Stimulated activated CD4-positive, alpha-beta T cell treated with anti-CD3 and anti-CD28 coated beads, Interleukin-1b, Interleukin-23, amount 100 ng/mL, for 1 hour (primary cell): ENCODE measurements at regions not wholly inside any gene's neighbourhood (a gene's known extent, or its start where the extent isn't known, plus 50 kb on each side); places are given as distances from the start of the nearest gene placed in this dataset.

ENCODE experiments used
- DNase-seq, 2 donors: peaks; one replicate each; pipeline ENCODE4 v3.0.0-alpha.2; 2020; ENCODE audit warnings: low read depth in 2 of 2

DNA sequence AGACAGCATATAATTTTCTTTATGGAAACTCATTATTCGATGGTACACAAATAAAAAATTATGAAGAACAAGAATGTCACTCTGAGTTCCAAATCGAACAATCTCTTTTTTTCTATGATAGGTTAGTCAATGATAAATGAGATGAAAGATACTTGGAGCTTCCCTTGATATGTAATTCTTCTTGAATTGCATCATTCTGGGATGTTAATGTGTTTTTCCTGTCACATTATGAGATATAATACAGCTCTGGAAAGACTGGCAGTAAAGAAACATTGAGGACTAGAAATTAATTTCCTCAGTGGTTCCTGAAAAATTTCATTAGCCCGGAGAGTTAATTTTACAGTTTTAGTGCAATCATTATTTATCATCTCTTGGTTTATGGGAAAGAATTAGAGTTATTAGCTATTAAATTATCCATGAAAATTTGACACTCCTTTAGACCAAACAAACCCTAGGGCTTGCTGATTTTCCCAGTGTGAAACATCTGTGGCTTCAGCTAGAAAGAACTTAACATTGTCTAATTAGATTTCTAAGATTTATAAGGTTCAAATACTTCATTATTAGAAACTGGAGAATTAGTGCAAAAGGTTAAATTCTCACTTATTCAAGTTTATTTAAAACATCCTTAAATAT, 1546.6 kb upstream of the TENM3 start:
- no peak for DNase-seq

DNA sequence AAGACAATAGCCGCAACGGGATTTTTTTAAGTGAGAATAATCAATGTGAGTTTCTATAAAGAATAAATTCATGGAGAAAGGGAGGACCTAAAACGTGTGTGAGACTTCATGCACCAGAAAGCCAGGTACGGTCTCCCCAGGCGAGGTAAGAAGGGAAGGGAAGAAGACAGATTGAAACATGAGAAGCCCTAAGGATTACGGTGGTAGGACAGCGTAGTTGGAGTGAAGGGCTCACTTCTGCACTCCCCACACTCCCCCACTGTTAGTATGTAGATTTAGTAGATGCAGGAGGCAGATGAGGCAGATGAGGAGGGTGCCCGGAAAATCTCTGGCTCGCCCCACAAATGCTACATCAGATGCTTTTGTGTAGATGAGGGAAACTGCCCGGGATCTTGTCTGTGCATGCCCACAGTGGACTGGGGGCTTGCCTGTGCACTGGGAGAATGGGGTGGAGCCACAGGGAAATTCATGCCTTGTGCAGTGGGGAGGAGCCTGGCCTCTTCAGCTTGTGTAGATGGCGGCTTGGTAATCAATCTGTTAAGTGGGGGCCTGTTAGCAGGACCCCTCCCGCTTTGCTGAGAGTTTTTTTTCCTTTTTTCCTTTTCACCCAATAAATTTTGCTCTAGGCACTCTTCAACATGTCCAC, 1544.5 kb upstream of the TENM3 start:
- no peak for DNase-seq

GRCh38 chr4:180706766-180707165, 1536.4 kb upstream of the TENM3 start:
- no peak for DNase-seq

GRCh38 chr4:180710628-180711337, 1532.4 kb upstream of the TENM3 start:
- DNase-seq: no peak

GRCh38 chr4:180717451-180718033, 1525.7 kb upstream of the TENM3 start:
- no peak for DNase-seq

DNA sequence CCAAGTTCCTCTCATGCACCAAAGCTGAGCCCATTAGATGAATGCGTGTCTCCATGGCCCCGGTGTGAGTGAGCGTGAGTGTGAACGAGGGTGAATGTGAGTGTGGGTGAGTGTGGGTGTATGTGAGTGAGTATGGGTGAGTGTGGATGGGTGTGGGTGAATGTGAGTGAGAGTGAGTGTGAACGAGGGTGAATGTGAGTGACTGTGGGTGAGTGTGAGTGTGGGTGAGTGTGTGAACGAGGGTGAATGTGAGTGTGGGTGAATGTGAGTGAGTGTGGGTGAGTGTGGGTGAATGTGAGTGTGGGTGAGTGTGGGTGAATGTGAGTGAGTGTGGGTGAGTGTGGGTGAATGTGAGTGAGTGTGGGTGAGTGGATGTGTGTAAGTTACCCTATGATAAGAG, 1521.8 kb upstream of the TENM3 start:
- no peak for DNase-seq

- DNase-seq: no peak
These were observed 1516.6 kb upstream of the TENM3 start for GRCh38 chr4:180726611-180727010.

GRCh38 chr4:180727478-180727877, 1515.7 kb upstream of the TENM3 start:
- no peak for DNase-seq

DNA sequence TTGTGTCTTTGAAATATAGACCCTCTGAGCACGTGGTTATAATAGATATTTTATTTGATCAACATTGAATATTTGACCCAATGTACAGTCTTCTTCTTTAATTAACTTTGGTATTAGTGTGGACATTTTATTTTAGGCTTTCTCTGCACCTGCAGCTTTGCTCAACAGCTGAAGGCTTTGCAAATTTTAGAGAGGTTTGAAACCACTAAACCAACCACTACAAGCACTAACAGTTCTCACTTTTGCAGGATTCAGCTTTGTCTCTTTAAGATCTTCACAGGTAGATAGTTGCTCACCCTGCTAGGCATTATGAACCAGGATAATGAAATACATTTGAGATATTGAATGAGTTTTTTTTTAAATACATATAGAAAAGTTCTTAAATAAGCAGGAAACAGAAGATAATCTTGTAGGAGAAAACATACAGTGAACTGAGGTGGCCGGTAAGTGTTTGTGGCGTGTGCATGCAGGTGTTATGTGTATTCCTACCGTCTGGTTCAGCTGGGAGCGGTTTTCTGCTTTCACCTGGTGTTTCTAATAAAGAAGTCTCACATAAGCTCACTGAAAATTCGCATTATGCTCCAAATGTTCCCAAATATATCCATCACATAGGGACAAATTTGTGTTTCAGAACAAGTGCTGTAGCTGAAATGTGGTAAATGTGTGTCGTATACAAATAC, 1508.3 kb upstream of the TENM3 start:
- no peak for DNase-seq

DNA sequence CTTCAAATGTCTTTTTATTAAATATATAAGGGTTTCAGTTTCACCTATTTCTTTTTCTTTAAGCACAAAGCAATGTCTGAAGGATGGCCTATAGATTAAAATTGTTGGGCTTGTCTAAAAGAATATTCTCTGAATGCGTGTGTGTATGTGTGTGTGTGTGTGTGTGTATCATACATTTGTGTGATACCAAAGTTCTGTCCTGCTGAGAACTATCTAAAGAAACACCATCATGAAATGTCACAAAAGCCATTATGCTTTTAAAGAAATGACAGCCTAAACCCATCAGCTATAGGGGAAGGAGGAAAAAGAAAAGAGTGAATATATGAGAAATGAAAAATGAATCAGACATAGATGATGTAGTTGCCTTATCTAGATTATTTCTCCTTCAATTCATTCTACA, 1501.5 kb upstream of the TENM3 start:
- no peak for DNase-seq

DNA sequence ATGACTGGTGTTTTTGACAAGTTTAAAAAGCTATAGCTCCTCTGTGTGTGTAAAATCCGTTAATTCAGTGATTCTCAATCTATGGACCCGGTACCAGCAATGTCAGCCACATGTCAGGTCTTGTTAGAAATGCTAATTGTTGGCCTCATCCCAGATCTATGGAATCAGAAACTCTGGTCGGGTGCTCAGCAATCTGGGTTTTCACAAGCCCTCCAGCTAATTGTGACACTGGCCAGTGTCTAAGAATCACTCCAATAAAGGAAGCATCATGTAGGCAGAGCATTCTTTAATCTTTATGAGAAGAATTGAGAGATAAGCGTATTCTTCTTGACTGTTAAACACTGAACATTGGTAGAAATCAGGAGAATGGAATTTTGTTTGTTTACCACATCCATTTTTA, 1498.2 kb upstream of the TENM3 start:
- DNase-seq: no peak

GRCh38 chr4:180751009-180751408, 1492.2 kb upstream of the TENM3 start:
- no peak for DNase-seq

GRCh38 chr4:180757927-180758326, 1485.3 kb upstream of the TENM3 start:
- no peak for DNase-seq

DNA sequence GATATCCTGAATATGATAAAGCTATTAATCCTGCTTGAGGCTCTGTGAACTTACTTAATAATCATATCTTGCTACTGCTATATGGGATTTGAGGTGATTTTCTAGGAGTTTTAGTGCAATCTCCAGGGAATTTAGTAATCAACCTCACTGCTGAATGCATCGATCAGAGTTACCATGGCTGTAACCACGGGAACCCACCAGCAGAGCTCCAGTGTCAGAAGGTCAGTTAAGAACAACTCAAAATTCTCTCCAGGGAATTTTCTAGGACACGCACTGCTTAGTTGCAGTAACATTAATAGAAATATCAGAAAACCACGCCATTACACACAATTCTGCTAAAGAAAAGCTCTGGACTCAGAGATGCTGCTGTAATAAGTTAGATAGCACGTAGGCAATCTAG, 1477.2 kb upstream of the TENM3 start:
- DNase-seq: no peak

- no peak for DNase-seq
These were observed 1476.1 kb upstream of the TENM3 start for GRCh38 chr4:180766944-180767729.

DNA sequence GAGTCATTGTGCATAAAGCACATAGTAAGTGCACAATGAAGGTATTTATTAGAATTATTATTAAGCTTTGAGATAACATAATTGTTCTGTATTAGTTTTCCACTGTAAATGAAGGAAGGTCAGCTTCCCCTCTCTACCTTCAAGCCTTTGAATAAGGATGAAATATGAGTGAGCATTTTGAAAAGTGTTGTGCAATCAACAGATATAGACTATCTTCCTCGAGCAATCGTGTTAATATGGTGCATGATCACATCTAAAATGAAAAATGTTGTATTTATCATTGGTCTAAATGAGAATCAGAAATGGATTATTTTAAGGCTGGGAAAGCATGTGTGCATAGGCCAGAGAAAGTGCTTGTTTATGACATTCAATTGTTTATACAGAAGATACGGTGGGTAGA, 1474.6 kb upstream of the TENM3 start:
- DNase-seq: no peak

DNA sequence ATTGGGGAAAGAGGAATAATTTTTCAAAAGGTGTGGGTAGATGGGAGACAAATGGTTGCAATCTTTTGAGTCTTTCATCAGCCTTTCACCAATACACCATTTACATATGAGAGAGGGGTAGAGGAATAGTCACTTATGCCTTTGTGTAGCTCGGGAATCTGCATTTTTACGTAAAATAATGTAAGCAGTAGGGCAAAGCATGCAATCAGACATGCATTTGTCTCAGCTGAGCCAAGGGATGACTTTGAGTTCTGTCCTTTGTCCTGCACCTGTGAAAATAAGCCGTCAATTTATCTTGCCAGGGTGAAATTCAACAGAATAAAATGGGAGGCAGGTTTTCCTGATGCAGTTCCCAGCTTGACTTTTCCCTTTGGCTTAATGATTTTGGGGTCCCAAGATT, 1473.4 kb upstream of the TENM3 start:
- no peak for DNase-seq

DNA sequence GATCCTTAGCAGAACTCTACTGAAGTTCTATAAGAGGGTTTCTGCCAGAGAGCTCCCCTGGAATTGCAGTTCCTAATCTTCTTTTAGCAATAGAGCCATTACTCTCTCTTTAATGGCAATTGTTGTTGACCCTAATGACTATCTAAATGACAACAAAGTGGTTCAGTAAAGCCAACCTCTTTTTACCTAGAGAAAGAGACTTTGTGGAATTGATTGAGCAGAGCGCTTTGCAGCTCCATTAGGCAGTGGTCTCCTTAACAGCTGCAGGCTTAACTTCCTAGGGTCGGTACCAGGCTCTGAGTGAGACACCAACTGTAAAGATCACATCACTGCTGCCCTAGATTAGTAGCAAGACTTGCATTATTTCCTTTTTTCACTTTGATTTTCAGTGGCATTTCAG, 1472.9 kb upstream of the TENM3 start:
- no peak for DNase-seq

GRCh38 chr4:180784940-180785339, 1458.3 kb upstream of the TENM3 start:
- DNase-seq: no peak

DNA sequence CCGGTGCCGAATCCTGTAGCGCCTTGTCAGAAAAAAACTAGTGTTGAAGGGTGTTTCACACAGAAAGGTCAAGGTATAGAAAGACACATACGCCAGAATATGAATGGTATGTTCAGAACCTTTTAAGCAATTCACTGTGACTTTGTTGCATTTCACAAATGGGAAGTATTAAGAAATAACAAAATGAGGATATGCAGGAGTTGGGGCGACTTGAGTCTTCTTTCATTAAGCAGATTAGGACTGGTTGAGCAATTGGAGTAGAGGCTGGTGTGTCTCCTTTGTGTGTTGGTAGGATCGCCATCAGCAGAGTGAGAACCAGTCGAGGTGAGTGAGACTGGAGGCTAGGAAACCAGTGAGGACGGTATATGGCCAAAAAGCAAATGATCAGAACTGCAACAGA, 1454.5 kb upstream of the TENM3 start:
- DNase-seq: no peak

- no peak for DNase-seq
These were observed 1453.3 kb upstream of the TENM3 start for GRCh38 chr4:180789929-180790328.

GRCh38 chr4:180790471-180790870, 1452.7 kb upstream of the TENM3 start:
- DNase-seq: no peak
